SK-N-MC (cell line): ENCODE measurements at regions not wholly inside any gene's neighbourhood (a gene's known extent, or its start where the extent isn't known, plus 50 kb on each side); places are given as distances from the start of the nearest gene placed in this dataset.

Source experiments
- DNase-seq: peaks from one replicate; pipeline ENCODE4 v3.0.0-alpha.2; 2011; ENCODE audit warnings: low read depth, low spot score
- H3K27ac ChIP-seq: fragments of 200-600 bp; sonication (generic); 2 replicates; pipeline ENCODE4 v1.5.1; 2016; ENCODE audit warnings: mixed run types
- H3K36me3 ChIP-seq: fragments of 200-600 bp; sonication (generic); 2 replicates; pipeline ENCODE4 v1.6.1; 2017; ENCODE audit warnings: antibody characterized with exemption, low read length, mixed read lengths; ENCODE audit not compliant: insufficient read depth
- H3K4me3 ChIP-seq: fragments of 200-600 bp; sonication (generic); 2 replicates; pipeline ENCODE4 v1.5.1; 2016
- H3K9ac ChIP-seq: fragments of 200-600 bp; sonication (generic); 2 replicates; pipeline ENCODE4 v1.8.0; 2017; ENCODE audit warnings: mixed run types, mixed read lengths; ENCODE audit not compliant: insufficient read length
- H3K9me3 ChIP-seq: fragments of 200-600 bp; sonication (generic); 2 replicates; pipeline ENCODE4 v1.6.1; 2017; ENCODE audit warnings: low read depth, mild to moderate bottlenecking, antibody characterized with exemption, low read length, moderate library complexity, mixed read lengths
- EZH2 ChIP-seq: fragments of 200-600 bp; sonication (generic); IDR thresholded peaks from one replicate; pipeline ENCODE4 v1.6.1; 2017; ENCODE audit warnings: antibody characterized with exemption
- FOXP2 ChIP-seq: optimal IDR thresholded peaks from 2 replicates; pipeline ENCODE3; 2011; ENCODE audit warnings: mild to moderate bottlenecking, moderate library complexity; ENCODE audit not compliant: insufficient read depth; ENCODE audit errors: extremely low read length, control extremely low read depth
- POLR2AphosphoS5 ChIP-seq: IDR thresholded peaks from 2 replicates; pipeline ENCODE4 v1.6.1; 2012; ENCODE audit warnings: mild to moderate bottlenecking, low read depth, low read length, borderline replicate concordance

DNA sequence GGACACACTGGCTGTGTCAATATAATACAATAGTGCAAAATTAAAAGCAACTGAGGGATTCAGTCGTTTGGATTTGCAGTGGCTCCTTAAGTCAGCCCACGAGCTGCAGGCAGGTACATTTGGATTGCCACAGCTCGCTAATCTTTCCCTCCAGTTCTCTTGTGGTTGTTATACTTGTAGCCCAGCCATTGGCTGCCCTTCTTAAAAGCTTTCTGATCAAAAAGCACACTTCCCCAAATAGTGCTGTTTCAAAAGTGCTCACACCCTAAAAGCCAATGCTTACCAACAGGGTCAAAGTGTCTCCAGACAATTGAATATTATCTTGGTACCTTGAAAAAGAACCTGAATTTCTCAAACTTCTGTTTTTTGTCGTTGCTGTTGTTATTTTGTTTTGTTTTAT is 404.7 kb upstream of the FAM98A start:
- Histone ChIP-seq H3K9ac (no peak overlapping the region), H3K4me3 (no peak overlapping the region), H3K9me3 (no peaks in the 10 kb centered on the region), H3K27ac (no peak overlapping the region), H3K36me3 (no peaks in the 10 kb centered on the region)
- no peak for TF ChIP-seq FOXP2
- TF ChIP-seq EZH2, result no peak
- TF ChIP-seq POLR2AphosphoS5, result no peak
- DNase-seq, result no peak

DNA sequence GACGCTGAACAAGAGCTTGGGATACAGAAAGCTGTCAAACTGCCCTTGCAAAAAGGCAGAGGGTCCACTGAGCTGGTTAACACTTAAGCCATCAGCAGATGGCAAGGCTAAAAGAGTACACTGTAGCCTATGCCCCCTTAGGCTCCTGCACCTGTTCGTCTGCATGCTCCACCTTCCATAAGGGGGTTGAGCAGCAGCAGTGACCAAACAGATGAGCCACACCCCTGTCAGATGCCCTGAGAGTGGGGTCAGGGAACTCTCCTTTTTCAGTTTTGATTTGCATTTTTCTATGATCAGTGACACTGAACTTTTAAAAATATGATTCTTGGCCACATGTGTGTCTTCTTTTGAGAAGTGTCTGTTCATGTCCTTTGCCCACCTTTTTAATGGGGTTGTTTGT is 402.5 kb upstream of the FAM98A start:
- H3K9ac ChIP-seq, result no peak overlapping the region
- no peak for DNase-seq
- peaks cover 3% of the 10 kb centered on the region; the same call in 1 of the 2 replicates for H3K9me3 ChIP-seq
- no peak overlapping the region for H3K27ac ChIP-seq
- H3K4me3 ChIP-seq, result no peak overlapping the region
- TF ChIP-seq FOXP2 (no peak), EZH2 (no peak), POLR2AphosphoS5 (no peak)
- no peaks in the 10 kb centered on the region for H3K36me3 ChIP-seq

DNA sequence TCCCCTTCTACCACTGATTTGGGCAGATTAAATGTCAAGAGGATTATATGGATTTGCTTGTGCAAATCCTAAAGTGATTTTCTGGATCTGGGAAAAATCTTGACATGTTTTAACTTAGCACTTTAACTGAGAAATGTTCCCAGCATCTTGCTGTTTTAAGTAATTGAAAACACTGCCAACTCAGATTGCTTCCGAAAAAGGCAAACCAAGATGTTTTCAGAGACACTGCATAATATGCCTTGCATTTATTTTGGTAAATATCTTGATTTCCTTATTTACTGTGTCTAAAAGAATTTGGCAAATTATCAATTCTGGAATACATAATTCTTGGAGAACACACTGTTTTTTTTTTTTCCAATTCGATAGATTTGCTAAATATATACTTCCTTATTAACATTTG is 385.0 kb upstream of the FAM98A start:
- TF ChIP-seq POLR2AphosphoS5, result no peak
- TF ChIP-seq FOXP2, result no peak
- TF ChIP-seq EZH2, result no peak
- no peak for DNase-seq
- no peak overlapping the region for H3K9ac ChIP-seq
- H3K4me3 ChIP-seq, result no peak overlapping the region
- H3K9me3 ChIP-seq, result no peaks in the 10 kb centered on the region
- H3K36me3 ChIP-seq, result no peaks in the 10 kb centered on the region
- H3K27ac ChIP-seq, result no peak overlapping the region

DNA sequence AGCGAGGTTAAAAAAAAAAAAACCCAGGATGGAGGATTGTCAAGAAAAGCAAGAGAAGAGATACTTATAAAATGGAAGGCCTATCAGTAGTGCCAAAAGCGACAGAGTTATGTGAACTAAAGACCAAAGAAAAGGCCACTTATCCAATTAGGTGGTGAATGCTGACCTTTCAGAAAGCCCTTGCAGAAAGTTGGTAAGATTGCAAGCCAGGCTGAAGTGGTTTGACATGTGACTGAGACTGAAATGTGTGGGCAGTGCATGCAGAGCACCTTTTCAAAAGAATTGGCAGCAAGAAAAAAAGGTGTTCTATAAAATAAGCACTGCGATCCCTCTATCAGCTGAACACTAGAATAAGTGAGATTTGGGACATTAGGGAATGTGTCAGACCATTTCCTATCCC is 379.4 kb upstream of the FAM98A start:
- no peaks in the 10 kb centered on the region for H3K36me3 ChIP-seq
- TF ChIP-seq FOXP2 (no peak), POLR2AphosphoS5 (no peak), EZH2 (no peak)
- DNase-seq, result no peak
- no peak overlapping the region for H3K27ac ChIP-seq
- no peak overlapping the region for H3K4me3 ChIP-seq
- H3K9me3 ChIP-seq, result no peaks in the 10 kb centered on the region
- H3K9ac ChIP-seq, result no peak overlapping the region

DNA sequence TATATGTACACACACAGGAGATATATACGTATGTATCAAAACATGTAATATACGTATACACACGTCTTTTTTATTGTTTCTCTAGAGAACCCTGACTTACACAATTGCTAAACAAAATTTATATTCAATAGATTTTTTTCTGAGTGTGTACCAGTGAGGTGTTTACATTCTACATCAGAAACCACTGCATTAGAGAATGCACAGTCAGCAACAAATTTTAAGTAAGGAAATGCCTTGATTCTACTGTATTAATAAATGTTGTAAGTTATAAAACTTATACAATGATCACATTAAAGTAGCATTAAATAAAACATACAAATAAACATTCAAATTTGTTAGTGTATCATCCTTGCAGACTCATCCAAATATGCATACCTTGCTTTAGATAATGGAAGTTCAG is 376.4 kb upstream of the FAM98A start:
- Histone ChIP-seq H3K9me3 (no peaks in the 10 kb centered on the region), H3K36me3 (no peaks in the 10 kb centered on the region), H3K4me3 (no peak overlapping the region), H3K9ac (no peak overlapping the region), H3K27ac (no peak overlapping the region)
- TF ChIP-seq FOXP2, result no peak
- no peak for TF ChIP-seq POLR2AphosphoS5
- TF ChIP-seq EZH2, result no peak
- DNase-seq, result no peak

DNA sequence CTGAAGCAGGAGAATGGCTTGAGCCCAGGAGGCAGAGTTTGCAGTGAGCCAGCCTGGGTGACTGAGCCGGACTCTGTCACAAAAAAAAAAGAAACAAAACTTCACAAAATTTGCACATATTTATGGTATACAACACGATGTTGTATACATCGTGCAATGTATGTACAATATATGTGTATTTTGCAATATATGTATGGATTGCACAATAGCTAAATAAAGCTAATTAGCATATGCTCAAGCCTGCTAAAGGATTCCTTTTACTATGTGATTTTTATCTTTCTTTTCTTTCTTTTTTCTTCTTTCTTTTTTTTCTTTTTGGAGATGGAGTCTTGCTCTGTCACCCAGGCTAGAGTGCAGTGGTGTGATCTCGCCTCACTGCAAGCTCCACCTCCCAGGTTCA is 368.0 kb upstream of the FAM98A start:
- H3K4me3 ChIP-seq, result no peak overlapping the region
- H3K9ac ChIP-seq, result no peak overlapping the region
- DNase-seq, result no peak
- no peaks in the 10 kb centered on the region for H3K9me3 ChIP-seq
- no peaks in the 10 kb centered on the region for H3K36me3 ChIP-seq
- TF ChIP-seq POLR2AphosphoS5 (no peak), EZH2 (no peak), FOXP2 (no peak)
- no peak overlapping the region for H3K27ac ChIP-seq

DNA sequence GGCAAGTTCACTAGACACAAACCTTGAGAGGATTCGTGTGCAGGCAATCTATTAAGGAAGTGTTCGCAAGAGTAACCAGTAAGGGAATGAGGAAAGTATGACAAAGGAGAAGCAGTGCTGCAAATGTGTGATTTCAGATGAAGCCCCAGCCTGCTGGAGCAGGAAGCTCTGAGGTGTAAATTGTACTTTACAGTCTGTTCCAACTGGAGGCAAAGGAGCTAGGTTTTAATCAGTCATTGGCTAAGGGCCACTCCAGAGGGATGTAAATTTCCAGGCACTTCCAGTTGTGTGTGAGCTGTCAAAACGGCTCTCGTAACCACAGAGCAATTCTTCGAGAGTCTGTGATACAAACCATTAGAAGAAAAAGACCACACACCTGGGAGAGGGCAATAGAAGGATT is 359.5 kb upstream of the FAM98A start:
- no peak for DNase-seq
- TF ChIP-seq POLR2AphosphoS5, result no peak
- TF ChIP-seq FOXP2, result no peak
- no peak for TF ChIP-seq EZH2
- no peak overlapping the region for H3K9ac ChIP-seq

DNA sequence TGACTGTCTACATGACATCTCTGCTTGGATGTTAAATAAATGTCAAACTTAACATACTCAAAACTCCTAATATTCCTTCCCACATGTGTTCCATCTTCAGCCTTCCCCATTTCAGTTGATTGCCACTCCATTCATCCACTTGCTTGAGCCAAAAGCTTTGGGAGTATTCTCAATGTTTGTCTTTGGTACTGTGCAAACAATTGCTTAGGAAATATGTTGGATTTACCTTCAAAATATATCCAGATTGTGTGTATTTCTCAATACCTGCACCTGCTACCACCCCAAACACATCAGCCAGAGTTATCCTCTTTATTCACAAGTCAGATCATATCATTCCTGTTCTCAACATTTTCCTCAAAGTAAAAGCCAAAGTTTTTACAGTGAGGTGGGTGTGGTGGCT is 350.3 kb upstream of the FAM98A start:
- Histone ChIP-seq H3K9me3 (no peaks in the 10 kb centered on the region), H3K9ac (no peak overlapping the region), H3K27ac (no peak overlapping the region), H3K36me3 (no peaks in the 10 kb centered on the region), H3K4me3 (no peak overlapping the region)
- DNase-seq, result no peak
- TF ChIP-seq POLR2AphosphoS5, result no peak
- no peak for TF ChIP-seq FOXP2
- TF ChIP-seq EZH2, result no peak

More for the DNA sequence above, 359.5 kb upstream of the FAM98A start:
- Histone ChIP-seq H3K36me3 (no peaks in the 10 kb centered on the region), H3K4me3 (no peak overlapping the region), H3K9me3 (no peaks in the 10 kb centered on the region), H3K27ac (no peak overlapping the region)

DNA sequence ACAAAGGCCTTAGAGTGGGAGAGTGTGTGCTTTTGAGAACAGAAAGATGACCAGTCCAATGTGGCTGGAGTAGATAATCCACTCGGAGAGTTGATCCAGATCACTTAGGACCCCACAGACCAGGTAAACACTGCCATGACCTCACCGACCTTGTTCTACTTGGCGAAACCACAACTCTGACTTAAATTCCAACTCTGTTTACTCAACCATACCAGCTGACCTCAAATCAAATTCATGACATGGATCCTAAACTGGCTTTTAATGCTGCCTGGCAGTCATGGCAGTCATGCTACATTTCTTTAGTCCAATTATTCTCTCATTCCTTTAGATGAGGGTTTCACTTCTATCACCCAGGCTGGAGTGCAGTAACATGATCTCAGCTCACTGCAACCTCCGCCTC is 347.1 kb upstream of the FAM98A start:
- Histone ChIP-seq H3K36me3 (no peaks in the 10 kb centered on the region), H3K4me3 (no peak overlapping the region), H3K27ac (no peak overlapping the region), H3K9me3 (no peaks in the 10 kb centered on the region), H3K9ac (no peak overlapping the region)
- TF ChIP-seq FOXP2 (no peak), EZH2 (no peak), POLR2AphosphoS5 (no peak)
- no peak for DNase-seq
